GM19023 (cell line): ENCODE measurements at regions not wholly inside any gene's neighbourhood (a gene's known extent, or its start where the extent isn't known, plus 50 kb on each side); places are given as distances from the start of the nearest gene placed in this dataset.
A peak's percentile ranks its signal among the peaks of the same experiment; 100 is the strongest.

Source experiments
- ATAC-seq: cut with Tn5 transposase; IDR thresholded peaks from one replicate; pipeline ENCODE4 v1.9.1; 2021; ENCODE audit warnings: mild to moderate bottlenecking, moderate library complexity; ENCODE audit not compliant: unreplicated experiment

- no peak for ATAC-seq
Observed at GRCh38 chr3:24965706-24966385, 462.2 kb upstream of the RARB start.

DNA sequence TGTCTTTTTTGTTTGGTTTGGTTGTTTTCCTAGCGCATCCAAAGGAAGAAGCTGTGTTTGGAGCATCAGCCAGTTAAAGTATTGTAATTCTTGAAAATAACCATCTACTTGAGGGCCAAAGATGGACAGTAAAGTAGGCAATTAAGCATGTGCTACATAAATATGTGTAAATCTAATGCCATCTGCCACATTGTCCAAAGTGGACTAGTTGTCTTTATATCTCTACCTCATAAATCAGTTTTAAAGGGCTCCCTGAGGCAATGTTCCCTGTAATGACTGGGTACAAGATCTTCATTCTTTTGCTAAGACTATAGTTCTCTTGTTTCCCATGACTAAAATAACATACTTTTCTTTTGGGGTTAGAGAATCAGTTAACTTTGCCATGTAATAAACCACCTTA lies 460.0 kb upstream of the RARB start:
- ATAC-seq, result no peak

DNA sequence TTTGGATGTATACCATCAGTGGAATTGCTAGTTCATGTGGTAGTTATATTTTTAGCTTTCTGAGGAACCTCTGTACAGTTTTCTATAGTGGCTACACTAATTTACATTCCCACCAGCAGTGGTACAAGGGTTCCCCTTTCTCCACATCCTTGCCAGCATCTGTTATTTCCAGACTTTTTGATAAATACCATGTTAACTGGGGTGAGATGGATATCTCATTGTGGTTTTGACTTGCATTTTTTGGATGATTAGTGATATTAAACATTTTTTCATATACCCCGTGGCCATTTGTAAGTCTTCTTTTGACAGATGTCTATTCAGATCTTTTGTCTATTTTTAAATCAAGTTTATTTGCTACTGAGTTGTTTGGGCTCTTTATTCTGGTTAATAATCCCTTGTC lies 455.6 kb upstream of the RARB start:
- ATAC-seq, result no peak

DNA sequence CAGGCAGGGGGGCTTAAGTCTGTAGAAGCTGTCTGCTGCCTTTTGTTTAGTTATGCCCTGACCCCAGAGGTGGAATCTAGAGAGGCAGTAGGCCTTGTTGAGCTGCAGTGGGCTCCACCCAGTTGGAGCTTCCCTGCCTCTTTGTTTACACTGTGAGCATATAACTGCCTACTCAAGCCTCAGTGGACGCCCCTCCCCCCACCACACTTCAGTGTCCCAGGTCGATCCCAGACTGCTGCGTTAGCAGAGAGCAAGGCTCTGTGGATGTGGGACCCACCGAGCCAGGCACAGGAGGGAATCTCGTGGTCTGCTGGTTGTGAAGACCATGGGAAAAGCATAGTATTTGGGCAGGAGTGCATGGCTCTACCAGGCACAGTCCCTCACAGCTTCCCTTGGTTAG lies 446.8 kb upstream of the RARB start:
- ATAC-seq, result no peak

DNA sequence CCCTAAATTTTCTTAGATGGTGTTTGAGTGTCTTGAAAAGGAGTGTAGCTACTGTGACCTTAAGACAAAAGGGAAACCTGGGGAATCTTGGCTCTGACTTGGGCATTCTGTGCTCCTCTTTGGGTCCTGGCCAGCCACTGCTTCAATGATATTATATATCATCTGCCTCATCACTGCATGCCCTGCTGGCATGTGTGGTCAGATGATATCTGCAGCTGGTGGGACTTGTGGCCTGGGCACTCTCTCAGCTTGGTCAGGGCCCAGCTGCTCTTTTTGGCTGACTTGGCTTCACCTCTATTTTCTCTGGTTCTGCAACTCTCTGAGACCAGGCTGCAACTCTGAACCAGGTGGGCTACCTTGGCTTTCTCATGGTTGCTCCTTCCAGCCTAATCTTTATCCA lies 446.1 kb upstream of the RARB start:
- no peak for ATAC-seq

DNA sequence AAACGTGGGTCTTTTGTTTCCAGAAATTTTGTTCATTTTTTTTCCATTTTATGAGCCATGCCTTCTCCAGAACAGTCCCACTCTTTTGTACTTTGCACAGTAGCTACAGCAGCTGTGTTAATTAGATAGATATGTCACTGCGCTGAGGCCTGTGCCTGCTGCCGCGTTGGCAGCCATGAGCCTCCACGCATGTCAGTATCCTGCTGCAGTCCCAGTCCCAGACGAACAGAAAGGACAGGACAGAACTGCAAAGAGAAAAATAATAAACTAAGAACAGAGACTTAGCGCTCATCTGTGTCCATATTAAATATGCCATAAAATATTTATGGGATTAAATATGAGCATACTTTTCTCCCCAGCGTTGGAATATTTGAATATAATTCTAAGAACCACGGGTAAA lies 442.4 kb upstream of the RARB start:
- ATAC-seq, result no peak

GRCh38 chr3:24986612-24987011 lies 441.5 kb upstream of the RARB start:
- no peak for ATAC-seq

DNA sequence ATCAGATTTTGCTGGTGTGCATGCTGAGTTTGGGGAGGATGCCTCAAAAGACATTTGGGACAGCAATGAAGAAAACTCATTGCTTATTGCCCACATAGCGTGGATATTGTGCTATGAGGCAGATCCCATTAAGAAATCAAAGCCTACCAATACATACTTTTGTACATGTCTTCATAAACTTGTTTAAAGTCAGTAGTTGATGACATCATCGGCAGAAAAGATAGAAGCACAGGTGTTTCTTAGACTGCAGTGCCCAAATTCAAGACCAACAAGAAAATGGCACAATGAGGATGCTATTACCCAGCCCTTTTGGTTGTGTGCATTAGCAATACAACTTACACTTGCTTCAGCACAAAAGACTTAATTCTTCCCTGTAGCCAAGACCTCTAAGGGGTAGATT lies 428.7 kb upstream of the RARB start:
- ATAC-seq, result no peak

DNA sequence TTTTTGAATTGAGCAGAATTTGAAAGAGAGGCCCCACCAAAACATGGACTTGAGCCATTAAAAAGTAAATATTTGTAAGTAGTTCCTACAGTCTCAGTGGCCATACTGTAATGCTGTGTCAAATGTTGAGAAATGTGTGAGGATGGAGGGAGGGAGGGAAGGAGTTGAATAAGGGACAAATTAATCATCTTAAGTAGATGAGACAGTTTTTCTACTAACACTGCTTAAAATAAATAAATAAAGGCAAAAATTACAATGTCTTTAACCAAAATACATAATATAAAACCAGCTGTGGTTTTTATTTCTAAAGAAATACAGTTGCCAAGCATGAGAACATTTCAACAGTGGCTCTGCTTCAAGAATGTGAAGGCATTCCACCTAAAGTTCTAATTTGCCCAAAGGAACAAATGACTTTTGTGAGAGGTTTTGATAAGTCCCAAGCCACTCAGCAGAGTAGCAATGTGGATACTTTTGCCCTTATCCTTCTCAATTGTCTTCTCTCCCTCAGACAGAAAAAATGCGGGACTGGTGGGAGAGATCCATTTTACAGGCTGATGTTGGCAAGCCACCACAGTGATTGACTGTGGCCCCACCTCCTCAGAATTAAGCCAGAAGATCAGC lies 427.0 kb upstream of the RARB start:
- ATAC-seq, result no peak

DNA sequence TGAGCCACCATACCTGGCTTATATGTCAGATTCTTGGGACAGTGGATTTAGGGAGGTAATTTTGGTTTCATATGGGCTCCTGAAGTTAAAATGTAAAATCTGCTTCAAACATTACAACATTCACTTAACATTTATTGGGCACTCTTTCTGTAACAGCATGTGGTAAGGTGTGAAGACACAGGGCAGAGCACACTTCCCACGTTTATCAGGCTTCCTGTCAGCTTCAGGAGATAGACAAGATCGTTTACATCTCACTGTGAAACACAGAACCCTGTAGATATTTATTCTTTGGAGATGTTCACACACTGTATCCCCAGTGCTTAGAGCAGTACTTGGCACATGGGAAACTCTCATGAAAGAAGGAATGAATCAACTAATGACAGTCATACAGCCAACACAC lies 426.0 kb upstream of the RARB start:
- no peak for ATAC-seq

GRCh38 chr3:25007974-25008658 lies 419.9 kb upstream of the RARB start:
- ATAC-seq, result peak; percentile 99

DNA sequence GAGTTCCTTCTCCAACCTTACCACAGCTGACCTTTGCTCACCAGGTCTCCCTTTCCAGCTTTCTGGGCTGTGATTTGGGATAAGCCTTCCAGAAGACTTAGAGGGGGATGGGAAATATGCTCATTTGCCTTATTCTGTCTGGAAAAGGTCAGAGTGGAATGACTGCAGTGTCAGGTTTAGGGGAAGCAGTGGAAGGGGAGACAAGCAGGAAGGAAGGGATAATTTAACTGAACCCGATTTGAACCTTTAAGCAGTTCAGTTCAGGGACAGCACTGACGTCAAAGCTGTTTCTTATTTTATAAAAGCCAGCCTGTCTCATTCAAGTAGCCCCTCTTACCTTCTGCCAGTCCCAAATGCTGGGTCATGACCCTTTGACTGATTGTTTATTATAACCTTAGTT lies 418.4 kb upstream of the RARB start:
- no peak for ATAC-seq

- no peak for ATAC-seq
Observed at GRCh38 chr3:25015599-25015998, 412.5 kb upstream of the RARB start.

DNA sequence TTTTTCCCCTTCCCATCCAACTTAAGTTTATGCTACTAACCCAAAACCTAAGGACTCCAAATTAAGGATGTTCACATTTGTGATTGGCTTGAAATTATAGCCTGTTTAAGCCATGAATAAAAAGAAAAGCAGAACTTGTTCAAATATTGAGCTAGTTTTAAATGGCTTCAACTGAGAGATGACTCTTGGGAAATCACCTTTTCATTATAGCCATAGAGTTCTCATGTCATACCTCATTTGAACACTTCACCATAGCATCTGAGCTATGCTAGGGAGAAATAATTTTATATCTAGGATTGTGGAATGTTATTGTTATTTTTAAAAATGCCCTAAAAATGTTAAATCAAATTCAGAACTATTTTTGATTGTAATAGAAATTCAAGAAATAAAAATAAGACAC lies 409.2 kb upstream of the RARB start:
- ATAC-seq, result no peak

GRCh38 chr3:25019506-25019905 lies 408.6 kb upstream of the RARB start:
- ATAC-seq, result no peak

GRCh38 chr3:25021816-25022215 lies 406.2 kb upstream of the RARB start:
- ATAC-seq, result no peak

DNA sequence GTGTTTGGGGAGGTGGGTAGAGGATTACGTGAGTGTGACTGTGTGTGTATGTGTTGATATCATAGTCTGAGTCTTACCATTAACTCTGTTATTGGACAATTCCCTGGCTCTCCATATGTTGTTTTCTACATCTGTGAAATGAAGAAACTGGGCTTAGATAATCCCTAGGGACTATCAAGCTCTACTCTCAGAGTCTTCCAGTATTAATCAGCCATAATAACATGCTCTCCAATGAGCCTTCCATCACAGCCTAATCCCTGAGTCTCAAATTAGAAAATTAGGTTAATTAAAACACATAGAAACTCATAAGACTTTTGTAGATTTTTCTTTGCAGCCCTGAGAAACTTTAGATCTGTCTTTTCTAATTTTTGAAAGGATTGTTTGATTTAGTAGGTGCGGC lies 404.2 kb upstream of the RARB start:
- ATAC-seq, result no peak

DNA sequence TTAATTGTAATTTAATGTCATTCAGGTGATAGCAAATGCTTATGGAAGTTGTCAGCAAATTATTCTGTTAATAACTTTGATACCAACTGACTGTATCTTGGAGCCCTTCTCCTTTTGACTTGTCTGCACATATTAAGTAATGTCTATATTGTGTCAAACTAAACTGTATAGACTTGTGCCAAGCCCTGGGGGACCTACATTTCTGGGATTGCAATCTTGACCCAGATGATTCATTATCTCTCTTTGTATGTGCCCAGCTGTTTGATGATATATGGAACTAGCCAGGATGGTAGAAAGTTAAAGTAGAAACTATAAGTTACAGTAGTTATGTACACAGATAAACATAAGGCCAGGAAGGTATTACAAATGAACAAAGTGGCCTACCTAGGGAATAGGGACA lies 402.8 kb upstream of the RARB start:
- no peak for ATAC-seq

- ATAC-seq, result no peak
Observed at GRCh38 chr3:25027650-25028049, 400.4 kb upstream of the RARB start.

DNA sequence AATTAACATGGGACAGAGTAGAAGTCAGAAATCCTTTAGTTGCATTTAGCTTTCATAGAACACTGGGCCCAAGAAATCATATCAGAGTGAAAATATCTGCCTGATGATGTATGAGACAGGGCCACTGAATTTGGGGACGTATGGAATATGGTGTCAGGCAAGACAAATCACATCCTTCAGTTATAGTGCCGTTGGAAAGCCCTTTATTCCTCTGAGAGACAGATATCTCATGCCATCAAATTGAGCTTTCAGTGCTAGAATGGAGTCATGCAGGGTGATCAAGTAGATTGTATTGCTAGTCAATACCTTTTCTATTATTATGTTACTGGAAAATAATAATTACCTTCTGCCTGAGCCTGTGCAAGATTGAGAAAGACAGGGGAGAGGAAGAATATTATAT lies 398.2 kb upstream of the RARB start:
- no peak for ATAC-seq

DNA sequence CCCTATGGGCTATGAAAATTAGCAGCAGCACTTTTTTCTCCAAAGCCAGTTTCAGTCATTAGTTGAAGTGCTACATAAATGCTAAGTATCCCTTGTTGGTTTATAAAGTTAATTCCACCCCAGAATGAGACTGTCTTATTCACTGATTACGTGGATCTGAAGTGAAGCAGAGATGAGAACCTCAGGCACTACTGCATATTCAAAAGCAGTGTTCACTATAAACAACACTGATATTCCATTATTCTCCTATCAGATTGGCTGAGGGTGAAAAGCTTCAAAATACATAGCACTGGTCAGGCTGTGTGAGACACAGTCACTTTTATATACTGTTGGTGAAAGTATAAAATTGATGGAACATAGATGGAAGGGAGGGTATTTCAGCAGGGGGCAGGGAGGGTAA lies 395.7 kb upstream of the RARB start:
- ATAC-seq, result no peak

DNA sequence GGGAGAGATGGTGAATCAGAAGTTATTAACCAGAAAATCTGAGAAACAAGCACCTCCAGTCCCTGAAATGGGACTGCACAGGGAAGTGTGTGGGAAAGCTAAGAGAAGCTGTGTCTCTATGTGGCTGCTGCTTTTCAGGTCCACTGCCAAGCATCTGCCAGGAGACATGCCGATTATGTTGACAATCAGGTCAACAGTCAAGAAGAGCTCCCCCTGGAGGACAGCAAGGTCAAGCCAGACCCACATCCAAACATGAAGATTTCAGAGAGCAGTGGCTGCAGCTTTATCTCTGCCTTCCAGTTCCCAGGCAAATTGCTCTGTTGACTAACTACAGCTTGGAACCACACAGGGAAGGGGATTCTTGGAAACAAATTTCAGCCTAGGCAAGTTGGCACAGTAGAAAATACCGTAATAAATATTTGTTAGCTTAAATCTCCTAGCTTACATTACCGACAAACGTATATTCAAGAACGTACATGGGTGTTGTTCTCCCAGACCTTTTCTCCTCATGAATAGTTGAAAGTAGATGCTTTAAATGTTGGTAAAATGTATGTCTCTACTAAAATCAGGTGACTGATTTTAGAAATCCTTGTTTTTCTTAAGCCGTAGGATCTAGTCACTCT lies 394.5 kb upstream of the RARB start:
- peak; percentile 79 for ATAC-seq
